ENCODE measurements at regions not wholly inside any gene's neighbourhood (a gene's known extent, or its start where the extent isn't known, plus 50 kb on each side); places are given as distances from the start of the nearest gene placed in this dataset.

DNA sequence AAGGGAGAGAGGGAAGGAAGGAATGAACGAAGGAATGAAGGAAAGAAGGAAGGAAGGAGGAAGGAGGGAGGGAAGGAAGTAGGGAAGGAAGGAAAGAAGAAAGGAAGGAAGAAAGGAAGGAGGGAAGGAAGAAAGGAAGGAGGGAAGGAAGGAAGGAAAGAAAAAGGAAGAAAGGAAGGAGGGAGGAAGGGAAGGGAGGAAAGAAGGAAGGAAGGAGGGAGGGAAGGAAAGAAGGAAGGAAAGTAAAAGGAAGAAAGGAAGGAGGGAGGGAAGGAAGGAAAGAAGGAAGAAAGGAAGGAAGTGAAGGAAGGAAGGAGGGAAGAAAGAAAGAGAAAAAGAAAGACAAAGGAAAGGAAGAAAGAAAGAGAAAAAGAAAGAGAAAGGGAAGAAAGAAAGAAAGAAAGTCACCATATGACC is 442.4 kb downstream of the RBFOX1 start:
- no peak for TF ChIP-seq YY1 (IDR thresholded peaks at IDR 0.05; ENCODE audit: low read depth)
- TF ChIP-seq TAF1 (IDR thresholded peaks at IDR 0.05; ENCODE audit: low read depth): no peak
- TF ChIP-seq NFIC (IDR thresholded peaks at IDR 0.05): no peak
- no peak for TF ChIP-seq ZBTB7A (IDR thresholded peaks at IDR 0.05; ENCODE audit: low read depth)
- TF ChIP-seq EGR1 (IDR thresholded peaks at IDR 0.05): no peak
- TF ChIP-seq, protein P1, sequence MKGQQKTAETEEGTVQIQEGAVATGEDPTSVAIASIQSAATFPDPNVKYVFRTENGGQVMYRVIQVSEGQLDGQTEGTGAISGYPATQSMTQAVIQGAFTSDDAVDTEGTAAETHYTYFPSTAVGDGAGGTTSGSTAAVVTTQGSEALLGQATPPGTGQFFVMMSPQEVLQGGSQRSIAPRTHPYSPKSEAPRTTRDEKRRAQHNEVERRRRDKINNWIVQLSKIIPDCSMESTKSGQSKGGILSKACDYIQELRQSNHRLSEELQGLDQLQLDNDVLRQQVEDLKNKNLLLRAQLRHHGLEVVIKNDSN (IDR thresholded peaks at IDR 0.05): no peak
- TF ChIP-seq EP300 (IDR thresholded peaks at IDR 0.05; ENCODE audit: borderline replicate concordance): no peak
- TF ChIP-seq TCF12 (IDR thresholded peaks at IDR 0.05; ENCODE audit: low read depth): no peak
- no peak for TF ChIP-seq FOXM1 (IDR thresholded peaks at IDR 0.05; ENCODE audit: borderline replicate concordance, low read depth)
- TF ChIP-seq, protein P2, sequence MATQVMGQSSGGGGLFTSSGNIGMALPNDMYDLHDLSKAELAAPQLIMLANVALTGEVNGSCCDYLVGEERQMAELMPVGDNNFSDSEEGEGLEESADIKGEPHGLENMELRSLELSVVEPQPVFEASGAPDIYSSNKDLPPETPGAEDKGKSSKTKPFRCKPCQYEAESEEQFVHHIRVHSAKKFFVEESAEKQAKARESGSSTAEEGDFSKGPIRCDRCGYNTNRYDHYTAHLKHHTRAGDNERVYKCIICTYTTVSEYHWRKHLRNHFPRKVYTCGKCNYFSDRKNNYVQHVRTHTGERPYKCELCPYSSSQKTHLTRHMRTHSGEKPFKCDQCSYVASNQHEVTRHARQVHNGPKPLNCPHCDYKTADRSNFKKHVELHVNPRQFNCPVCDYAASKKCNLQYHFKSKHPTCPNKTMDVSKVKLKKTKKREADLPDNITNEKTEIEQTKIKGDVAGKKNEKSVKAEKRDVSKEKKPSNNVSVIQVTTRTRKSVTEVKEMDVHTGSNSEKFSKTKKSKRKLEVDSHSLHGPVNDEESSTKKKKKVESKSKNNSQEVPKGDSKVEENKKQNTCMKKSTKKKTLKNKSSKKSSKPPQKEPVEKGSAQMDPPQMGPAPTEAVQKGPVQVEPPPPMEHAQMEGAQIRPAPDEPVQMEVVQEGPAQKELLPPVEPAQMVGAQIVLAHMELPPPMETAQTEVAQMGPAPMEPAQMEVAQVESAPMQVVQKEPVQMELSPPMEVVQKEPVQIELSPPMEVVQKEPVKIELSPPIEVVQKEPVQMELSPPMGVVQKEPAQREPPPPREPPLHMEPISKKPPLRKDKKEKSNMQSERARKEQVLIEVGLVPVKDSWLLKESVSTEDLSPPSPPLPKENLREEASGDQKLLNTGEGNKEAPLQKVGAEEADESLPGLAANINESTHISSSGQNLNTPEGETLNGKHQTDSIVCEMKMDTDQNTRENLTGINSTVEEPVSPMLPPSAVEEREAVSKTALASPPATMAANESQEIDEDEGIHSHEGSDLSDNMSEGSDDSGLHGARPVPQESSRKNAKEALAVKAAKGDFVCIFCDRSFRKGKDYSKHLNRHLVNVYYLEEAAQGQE (IDR thresholded peaks at IDR 0.05; ENCODE audit: low read depth): no peak
- TF ChIP-seq, protein P3, sequence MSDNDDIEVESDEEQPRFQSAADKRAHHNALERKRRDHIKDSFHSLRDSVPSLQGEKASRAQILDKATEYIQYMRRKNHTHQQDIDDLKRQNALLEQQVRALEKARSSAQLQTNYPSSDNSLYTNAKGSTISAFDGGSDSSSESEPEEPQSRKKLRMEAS (IDR thresholded peaks at IDR 0.05): no peak
- TF ChIP-seq TEAD4 (IDR thresholded peaks at IDR 0.05): no peak
- TF ChIP-seq RAD21 (IDR thresholded peaks at IDR 0.05; ENCODE audit: low read depth): no peak
- no peak for TF ChIP-seq CREB1 (IDR thresholded peaks at IDR 0.05; ENCODE audit: low read depth)
- no peak for TF ChIP-seq CEBPB (IDR thresholded peaks at IDR 0.05)

DNA sequence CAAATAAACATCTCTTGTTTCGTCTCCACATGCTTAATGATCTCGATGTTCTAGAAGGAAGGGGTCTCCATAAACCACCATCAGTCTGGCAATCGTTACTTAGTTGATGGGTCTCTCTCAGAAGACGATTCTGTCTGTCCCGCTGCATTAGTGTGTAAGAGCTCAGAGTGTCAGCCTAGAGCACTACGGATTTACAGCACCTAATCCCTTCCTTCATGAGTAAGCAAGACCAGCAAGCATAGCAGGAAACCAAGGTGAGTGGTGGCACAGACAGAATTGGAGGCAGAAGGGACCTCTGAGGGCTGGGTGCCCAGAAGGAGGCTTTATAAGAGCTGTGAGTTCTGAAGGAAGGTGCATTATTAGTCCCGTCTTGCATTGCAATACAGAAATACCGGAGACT is 440.1 kb downstream of the RBFOX1 start:
- TF ChIP-seq TCF12 (IDR thresholded peaks at IDR 0.05; ENCODE audit: low read depth) (no peak), ZBTB7A (IDR thresholded peaks at IDR 0.05; ENCODE audit: low read depth) (no peak), RAD21 (IDR thresholded peaks at IDR 0.05; ENCODE audit: low read depth) (no peak), CREB1 (IDR thresholded peaks at IDR 0.05; ENCODE audit: low read depth) (no peak), EP300 (IDR thresholded peaks at IDR 0.05; ENCODE audit: borderline replicate concordance) (no peak), CEBPB (IDR thresholded peaks at IDR 0.05) (no peak), EGR1 (IDR thresholded peaks at IDR 0.05) (no peak), NFIC (IDR thresholded peaks at IDR 0.05) (no peak), FOXM1 (IDR thresholded peaks at IDR 0.05; ENCODE audit: borderline replicate concordance, low read depth) (no peak), TEAD4 (IDR thresholded peaks at IDR 0.05) (no peak), YY1 (IDR thresholded peaks at IDR 0.05; ENCODE audit: low read depth) (no peak), TAF1 (IDR thresholded peaks at IDR 0.05; ENCODE audit: low read depth) (no peak)
- TF ChIP-seq, protein P1 (IDR thresholded peaks at IDR 0.05): no peak
- TF ChIP-seq, protein P3 (IDR thresholded peaks at IDR 0.05): no peak
- TF ChIP-seq, protein P2 (IDR thresholded peaks at IDR 0.05; ENCODE audit: low read depth): no peak

DNA sequence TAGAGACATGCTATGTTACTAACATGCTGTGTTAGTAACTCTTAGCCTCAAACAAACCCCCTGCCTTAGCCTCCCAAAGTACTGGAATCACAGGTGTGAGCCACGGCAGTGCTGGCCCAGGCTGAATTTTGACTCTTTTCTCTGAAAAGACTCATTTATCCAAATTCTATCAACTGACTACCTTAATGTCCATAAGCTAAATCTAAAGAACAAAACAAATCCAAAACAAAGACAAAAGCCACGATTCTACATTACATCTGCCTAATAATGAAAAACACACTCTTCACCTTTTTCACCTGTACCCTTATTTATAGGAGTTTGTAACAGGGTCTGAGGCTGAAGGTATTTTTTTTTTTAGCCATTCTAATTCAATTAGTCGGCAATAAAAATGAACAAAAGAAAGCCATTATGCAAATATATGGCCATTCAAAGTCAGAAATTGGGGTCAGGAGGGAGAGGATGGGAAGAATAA is 432.5 kb downstream of the RBFOX1 start:
- TF ChIP-seq CEBPB (IDR thresholded peaks at IDR 0.05): no peak
- TF ChIP-seq EP300 (IDR thresholded peaks at IDR 0.05; ENCODE audit: borderline replicate concordance): no peak
- TF ChIP-seq NFIC (IDR thresholded peaks at IDR 0.05): no peak
- no peak for TF ChIP-seq TCF12 (IDR thresholded peaks at IDR 0.05; ENCODE audit: low read depth)
- TF ChIP-seq TEAD4 (IDR thresholded peaks at IDR 0.05): no peak
- TF ChIP-seq YY1 (IDR thresholded peaks at IDR 0.05; ENCODE audit: low read depth): no peak
- TF ChIP-seq ZBTB7A (IDR thresholded peaks at IDR 0.05; ENCODE audit: low read depth): no peak
- TF ChIP-seq, protein P2 (IDR thresholded peaks at IDR 0.05; ENCODE audit: low read depth): no peak
- TF ChIP-seq TAF1 (IDR thresholded peaks at IDR 0.05; ENCODE audit: low read depth): no peak
- no peak for TF ChIP-seq EGR1 (IDR thresholded peaks at IDR 0.05)
- no peak for TF ChIP-seq FOXM1 (IDR thresholded peaks at IDR 0.05; ENCODE audit: borderline replicate concordance, low read depth)
- TF ChIP-seq, protein P1 (IDR thresholded peaks at IDR 0.05): no peak

DNA sequence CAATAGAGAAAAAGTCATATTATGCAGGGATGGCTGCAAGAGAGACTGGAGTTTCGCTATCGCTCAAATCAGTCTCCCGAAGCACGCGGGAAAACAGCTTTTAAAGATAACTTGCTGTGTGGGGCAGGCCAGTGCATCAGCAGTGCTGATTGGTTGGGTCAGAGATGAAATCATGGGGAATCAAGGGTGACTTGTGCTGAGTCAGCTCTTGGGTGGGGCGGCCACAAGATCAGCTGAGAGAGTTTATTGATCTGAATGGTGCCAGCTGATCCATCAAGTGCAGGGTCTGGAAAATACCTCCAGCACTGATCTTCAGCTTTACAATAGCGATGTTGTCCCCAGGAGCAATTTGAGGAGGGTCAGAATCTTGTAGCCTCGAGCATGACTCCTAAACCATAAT is 430.5 kb downstream of the RBFOX1 start:
- no peak for TF ChIP-seq EP300 (IDR thresholded peaks at IDR 0.05; ENCODE audit: borderline replicate concordance)

All from Ishikawa (cell line).